ENCODE measurements at regions not wholly inside any gene's neighbourhood (a gene's known extent, or its start where the extent isn't known, plus 50 kb on each side); places are given as distances from the start of the nearest gene placed in this dataset.

DNA sequence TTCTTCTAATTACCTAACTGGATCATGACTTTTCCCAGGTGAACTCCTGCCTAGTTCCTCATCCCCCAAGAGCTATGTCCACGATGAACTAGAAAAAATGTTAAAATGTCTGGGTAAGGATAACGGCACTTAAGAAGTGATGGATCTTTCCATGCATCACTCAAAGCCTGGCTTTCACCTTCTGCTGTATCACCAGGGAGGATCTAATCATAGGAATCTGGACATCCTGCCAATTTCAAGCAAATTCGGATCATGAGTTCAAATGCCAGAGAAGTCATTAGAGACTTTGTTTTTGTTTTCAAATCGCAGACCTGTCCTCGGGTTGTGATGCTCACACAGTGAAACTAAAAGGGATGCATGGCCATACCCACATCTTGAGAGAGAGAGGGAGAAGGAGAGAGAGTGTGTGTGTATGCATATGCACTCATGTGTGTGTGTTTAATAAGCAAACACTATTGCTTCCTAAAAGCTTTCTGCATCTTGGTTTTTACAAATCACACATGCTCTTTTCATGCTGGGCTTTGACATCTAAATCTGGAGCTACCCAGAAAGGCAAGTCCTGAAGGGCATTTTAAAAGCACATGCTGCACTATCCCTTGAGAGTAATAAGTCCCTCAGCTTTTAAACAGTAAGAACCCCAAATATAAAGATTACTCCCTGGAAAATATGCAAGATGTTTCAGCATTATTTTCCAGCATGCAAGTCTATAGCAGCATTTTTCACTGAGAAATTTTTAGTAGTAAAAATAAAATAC lies 524.6 kb upstream of the NOX3 start:
- H3K9me3 ChIP-seq, result no peaks in the 10 kb centered on the region
- no peaks in the 10 kb centered on the region for H3K27me3 ChIP-seq
- H3K27ac ChIP-seq, result no peak overlapping the region
- H3K36me3 ChIP-seq, result no peaks in the 10 kb centered on the region
- no peak for TF ChIP-seq CTCF (IDR thresholded peaks at IDR 0.05)
- no peaks in the 10 kb centered on the region for H3K4me1 ChIP-seq (ENCODE audit: control insufficient read depth in 1 of 2, insufficient read depth in 1 of 2, low read depth in 1 of 2, low read length in 1 of 2)
- no peak overlapping the region for H3K4me3 ChIP-seq (ENCODE audit: low read depth in 1 of 2, low read length in 1 of 2)

DNA sequence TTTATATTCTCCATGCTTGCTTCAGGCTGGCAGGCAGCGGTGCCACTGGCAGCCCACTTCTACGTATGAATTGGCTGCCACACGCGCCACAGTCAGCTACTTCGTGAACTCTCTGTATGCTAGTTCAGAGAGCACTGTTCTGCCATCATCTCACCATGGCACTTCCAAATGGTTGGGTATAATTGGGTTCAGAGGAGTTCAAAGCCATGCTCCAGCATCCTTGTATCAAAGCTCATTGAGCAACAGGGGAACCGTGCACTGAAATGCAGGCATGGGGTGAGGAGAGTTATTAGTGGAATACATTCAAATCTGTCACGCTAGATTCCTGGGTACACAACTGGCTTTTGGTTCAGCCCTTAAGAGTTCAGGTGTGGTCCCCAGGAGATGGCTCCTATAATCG lies 519.9 kb upstream of the NOX3 start:
- Histone ChIP-seq H3K4me1 (ENCODE audit: control insufficient read depth in 1 of 2, insufficient read depth in 1 of 2, low read depth in 1 of 2, low read length in 1 of 2) (no peaks in the 10 kb centered on the region), H3K9me3 (no peaks in the 10 kb centered on the region), H3K27ac (no peak overlapping the region), H3K27me3 (no peaks in the 10 kb centered on the region), H3K4me3 (ENCODE audit: low read depth in 1 of 2, low read length in 1 of 2) (no peak overlapping the region), H3K36me3 (no peaks in the 10 kb centered on the region)
- no peak for TF ChIP-seq CTCF (IDR thresholded peaks at IDR 0.05)

DNA sequence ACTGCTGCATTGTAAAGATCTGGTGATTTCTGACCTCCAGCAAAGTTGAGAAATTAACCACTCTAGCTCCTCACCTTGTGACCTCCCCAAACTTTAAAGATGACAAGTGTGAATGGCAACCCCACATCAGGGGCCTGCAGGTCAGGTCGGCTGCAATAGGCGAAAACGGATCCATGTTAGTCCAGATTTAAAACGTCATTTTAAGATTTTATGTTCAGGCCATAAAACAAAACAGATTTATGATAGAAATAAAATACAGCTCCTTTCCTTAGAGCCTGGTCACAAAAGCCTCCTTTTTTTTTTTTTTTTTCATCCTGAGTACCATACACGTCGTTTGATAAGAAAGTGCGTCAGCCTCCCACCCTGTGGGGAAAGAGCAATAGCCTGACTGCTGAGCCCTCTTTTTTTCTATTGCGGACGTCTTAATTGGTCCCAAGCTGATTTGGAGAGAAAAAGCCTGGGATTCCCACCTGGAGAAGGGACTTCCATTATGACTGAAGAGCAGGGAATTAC lies 519.2 kb upstream of the NOX3 start:
- no peaks in the 10 kb centered on the region for H3K9me3 ChIP-seq
- no peak overlapping the region for H3K27ac ChIP-seq
- no peaks in the 10 kb centered on the region for H3K27me3 ChIP-seq
- H3K4me1 ChIP-seq (ENCODE audit: control insufficient read depth in 1 of 2, insufficient read depth in 1 of 2, low read depth in 1 of 2, low read length in 1 of 2), result no peaks in the 10 kb centered on the region
- no peak overlapping the region for H3K4me3 ChIP-seq (ENCODE audit: low read depth in 1 of 2, low read length in 1 of 2)
- no peaks in the 10 kb centered on the region for H3K36me3 ChIP-seq
- TF ChIP-seq CTCF (IDR thresholded peaks at IDR 0.05), result no peak

- no peak for TF ChIP-seq CTCF (IDR thresholded peaks at IDR 0.05)
- Histone ChIP-seq H3K27ac (no peak overlapping the region), H3K4me3 (ENCODE audit: low read depth in 1 of 2, low read length in 1 of 2) (no peak overlapping the region), H3K9me3 (no peaks in the 10 kb centered on the region), H3K4me1 (ENCODE audit: control insufficient read depth in 1 of 2, insufficient read depth in 1 of 2, low read depth in 1 of 2, low read length in 1 of 2) (no peaks in the 10 kb centered on the region), H3K27me3 (no peaks in the 10 kb centered on the region), H3K36me3 (no peaks in the 10 kb centered on the region)
Measured at GRCh38 chr6:155974359-155974758, 518.7 kb upstream of the NOX3 start.

DNA sequence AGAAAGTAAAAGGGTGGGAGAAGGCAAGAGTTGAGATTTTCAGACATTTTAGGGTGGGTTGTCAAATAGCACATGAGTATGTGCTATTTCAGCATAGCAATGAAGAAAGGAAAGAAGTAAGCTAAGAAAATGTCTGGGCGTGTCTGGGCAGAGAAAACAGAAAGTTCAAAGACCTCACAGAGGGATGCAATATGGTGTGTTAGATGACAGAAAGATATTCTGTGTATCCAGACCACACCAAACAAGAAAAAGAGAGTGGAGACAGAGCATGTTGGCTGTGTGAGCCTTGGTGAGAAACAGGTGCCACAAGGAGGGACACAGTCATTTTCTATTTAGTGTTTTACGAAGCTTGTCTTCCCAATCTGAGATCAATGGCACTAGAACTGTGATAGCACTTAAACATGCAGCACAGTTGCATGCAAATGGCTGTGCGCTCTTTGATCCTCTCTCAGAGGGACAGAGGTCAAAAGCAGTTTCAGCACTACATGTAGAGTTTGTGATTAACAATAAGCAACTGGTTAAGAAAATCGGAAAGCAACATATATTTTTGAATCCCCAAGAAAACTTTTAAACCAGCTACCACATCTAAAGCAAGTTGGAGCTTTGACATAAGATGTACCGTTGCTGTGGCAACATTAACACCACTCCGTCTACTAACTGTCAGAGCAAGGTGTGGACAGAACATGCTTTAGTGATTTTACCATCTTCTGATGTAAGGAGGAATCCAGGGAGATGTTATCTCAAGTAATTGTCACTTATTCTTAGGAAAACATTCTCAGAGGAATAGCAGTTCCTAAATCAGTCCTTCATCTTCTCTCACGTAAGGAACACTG lies 515.5 kb upstream of the NOX3 start:
- no peaks in the 10 kb centered on the region for H3K9me3 ChIP-seq
- H3K36me3 ChIP-seq, result no peaks in the 10 kb centered on the region
- TF ChIP-seq CTCF (IDR thresholded peaks at IDR 0.05), result no peak
- H3K27ac ChIP-seq, result no peak overlapping the region
- H3K27me3 ChIP-seq, result no peaks in the 10 kb centered on the region
- H3K4me1 ChIP-seq (ENCODE audit: control insufficient read depth in 1 of 2, insufficient read depth in 1 of 2, low read depth in 1 of 2, low read length in 1 of 2), result no peaks in the 10 kb centered on the region
- H3K4me3 ChIP-seq (ENCODE audit: low read depth in 1 of 2, low read length in 1 of 2), result no peak overlapping the region
